ENCODE measurements at regions not wholly inside any gene's neighbourhood (a gene's known extent, or its start where the extent isn't known, plus 50 kb on each side); places are given as distances from the start of the nearest gene placed in this dataset.

GRCh38 chr11:57899378-57899777, 124.3 kb upstream of the OR9Q1 start:
- TF ChIP-seq POLR2AphosphoS5 (IDR thresholded peaks at IDR 0.05) (no peak), CTCF (IDR thresholded peaks at IDR 0.05) (no peak)
